H1 (cell line): ENCODE measurements at regions not wholly inside any gene's neighbourhood (a gene's known extent, or its start where the extent isn't known, plus 50 kb on each side); places are given as distances from the start of the nearest gene placed in this dataset.

Experiments
- CTCF ChIA-PET: fragments of 300-600 bp; sonication (Branson Sonifier 250); formaldehyde crosslinking; loops from one replicate; lab custom pipeline; 2021; ENCODE audit not compliant: partially characterized antibody; lab: Charles Lee
- POLR2A ChIA-PET: fragments of 300-600 bp; sonication (Branson Sonifier 250); formaldehyde crosslinking; loops from one replicate; lab custom pipeline; 2021; ENCODE audit warnings: inconsistent platforms; ENCODE audit not compliant: partially characterized antibody; lab: Charles Lee
- DNase-seq, 2 experiments: peaks; one replicate each; pipeline versions ENCODE4 v3.0.0 to v3.0.0-alpha.2; 2010 to 2022; ENCODE audit warnings: low spot score in 2 of 2, low read depth in 1 of 2, mixed read lengths in 1 of 2
- FAIRE-seq: peaks from 2 replicates; lab custom pipeline; 2011; peaks lifted over from hg19 to GRCh38; lab: Jason Lieb, UNC
- H2AFZ ChIP-seq: 2 replicates; pipeline ENCODE4 v1.8.1; 2012; ENCODE audit warnings: low read length, inconsistent platforms
- H2AK5ac ChIP-seq: 2 replicates; pipeline ENCODE4 v1.6.1; 2013; ENCODE audit warnings: low read depth, low read length
- H2BK120ac ChIP-seq: replicated peaks from 2 replicates; pipeline ENCODE3; 2013; ENCODE audit warnings: low read depth, low read length, inconsistent platforms
- H2BK12ac ChIP-seq: 2 replicates; pipeline ENCODE4 v1.6.1; 2013; ENCODE audit warnings: low read depth, low read length
- H2BK15ac ChIP-seq: 2 replicates; pipeline ENCODE4 v1.6.1; 2013; ENCODE audit warnings: low read length
- H2BK20ac ChIP-seq: 2 replicates; pipeline ENCODE4 v1.6.1; 2013; ENCODE audit warnings: low read length
- H2BK5ac ChIP-seq: 2 replicates; pipeline ENCODE4 v1.6.1; 2013; ENCODE audit warnings: low read depth, low read length
- H3K14ac ChIP-seq: 2 replicates; pipeline ENCODE4 v1.6.1; 2013; ENCODE audit warnings: inconsistent platforms; ENCODE audit not compliant: insufficient read length
- H3K18ac ChIP-seq: 2 replicates; pipeline ENCODE4 v1.6.1; 2013; ENCODE audit warnings: low read length; ENCODE audit errors: extremely low read depth
- H3K23ac ChIP-seq: 2 replicates; pipeline ENCODE4 v1.6.1; 2013; ENCODE audit warnings: inconsistent platforms; ENCODE audit not compliant: insufficient read length
- H3K23me2 ChIP-seq: 2 replicates; pipeline ENCODE4 v1.6.1; 2013; ENCODE audit warnings: low read depth, low read length
- H3K27ac ChIP-seq: 2 replicates; pipeline ENCODE4 v1.6.1; 2011; ENCODE audit warnings: low read depth, low read length, inconsistent platforms
- H3K27me3 ChIP-seq, 4 experiments: replicated peaks in 1 of 4; 1 replicate in 1 of 4; 2 replicates in 3 of 4; pipeline versions ENCODE4 v1.6.1 to v1.8.1; 2011 to 2013; ENCODE audit warnings: low read length in 3 of 4, mild to moderate bottlenecking in 3 of 4, inconsistent platforms in 2 of 4, mixed read lengths in 2 of 4, moderate library complexity in 1 of 4; ENCODE audit not compliant: control insufficient read depth in 3 of 4, insufficient read depth in 3 of 4; ENCODE audit errors: extremely low read depth in 1 of 4
- H3K36me3 ChIP-seq, 4 experiments: 2 replicates each; pipeline versions ENCODE4 v1.6.1 to v1.8.1; 2011 to 2013; ENCODE audit warnings: mild to moderate bottlenecking in 4 of 4, low read length in 3 of 4, moderate library complexity in 2 of 4, control low read depth in 1 of 4, inconsistent platforms in 1 of 4; ENCODE audit not compliant: insufficient read depth in 4 of 4, control insufficient read depth in 2 of 4
- H3K4ac ChIP-seq: replicated peaks from 2 replicates; pipeline ENCODE3; 2013; ENCODE audit warnings: low read length, low read depth, mixed read lengths, inconsistent platforms; ENCODE audit not compliant: insufficient read length
- H3K4me1 ChIP-seq, 4 experiments: replicated peaks in 1 of 4; 1 replicate in 1 of 4; 2 replicates in 3 of 4; pipeline versions ENCODE4 v1.6.1 to v1.8.1; 2011 to 2013; ENCODE audit warnings: low read length in 3 of 4, inconsistent platforms in 2 of 4, mixed read lengths in 1 of 4; ENCODE audit not compliant: insufficient read depth in 4 of 4, control insufficient read depth in 3 of 4
- H3K4me2 ChIP-seq, 2 experiments: 2 replicates each; pipeline versions ENCODE4 v1.6.1 to v1.8.1; 2011 to 2013; ENCODE audit warnings: low read depth in 2 of 2, low read length in 2 of 2, control low read depth in 1 of 2, inconsistent platforms in 1 of 2, mild to moderate bottlenecking in 1 of 2; ENCODE audit not compliant: insufficient read depth in 1 of 2
- H3K4me3 ChIP-seq, 4 experiments: fragments of 200-600, 300-600 bp in 1 of 4; sonication (generic), shearing (Covaris generic), sonication (Bioruptor Twin) in 1 of 4; 2 replicates each; pipeline versions ENCODE4 v1.5.1 to v1.8.1; 2011 to 2016; ENCODE audit warnings: low read length in 4 of 4, low read depth in 3 of 4, control low read depth in 2 of 4, inconsistent platforms in 2 of 4, mild to moderate bottlenecking in 2 of 4, mixed read lengths in 1 of 4, moderate library complexity in 1 of 4; ENCODE audit not compliant: insufficient read depth in 2 of 4; ENCODE audit errors: extremely low read depth in 1 of 4
- H3K56ac ChIP-seq: replicated peaks from 2 replicates; pipeline ENCODE3; 2013; ENCODE audit warnings: low read depth, mild to moderate bottlenecking, mixed read lengths, low read length, inconsistent platforms; ENCODE audit not compliant: insufficient read length
- H3K79me1 ChIP-seq: 2 replicates; pipeline ENCODE4 v1.6.1; 2013; ENCODE audit warnings: low read depth, low read length, control low read depth
- H3K79me2 ChIP-seq, 2 experiments: 2 replicates each; pipeline versions ENCODE4 v1.6.1 to v1.8.1; 2012 to 2013; ENCODE audit warnings: low read length in 2 of 2, mild to moderate bottlenecking in 2 of 2, inconsistent platforms in 1 of 2; ENCODE audit not compliant: insufficient read depth in 2 of 2, control insufficient read depth in 1 of 2
- H3K9ac ChIP-seq, 4 experiments: replicated peaks in 1 of 4; 1 replicate in 1 of 4; 2 replicates in 3 of 4; pipeline versions ENCODE4 v1.6.1 to v1.8.1; 2011 to 2013; ENCODE audit warnings: low read depth in 3 of 4, low read length in 3 of 4, control low read depth in 2 of 4, mild to moderate bottlenecking in 2 of 4, moderate library complexity in 2 of 4, inconsistent platforms in 1 of 4; ENCODE audit errors: extremely low read depth in 1 of 4
- H3K9me3 ChIP-seq, 2 experiments: 2 replicates each; pipeline versions ENCODE4 v1.6.1 to v1.8.1; 2012 to 2013; ENCODE audit warnings: mild to moderate bottlenecking in 2 of 2, moderate library complexity in 2 of 2, control low read depth in 1 of 2, inconsistent platforms in 1 of 2, low read depth in 1 of 2, low read length in 1 of 2, mixed read lengths in 1 of 2; ENCODE audit not compliant: insufficient read depth in 2 of 2
- H4K20me1 ChIP-seq, 2 experiments: replicated peaks in 1 of 2; 2 replicates each; pipeline versions ENCODE3 to v1.8.1; 2011 to 2013; ENCODE audit warnings: inconsistent platforms in 2 of 2, low read length in 2 of 2, mild to moderate bottlenecking in 1 of 2; ENCODE audit not compliant: insufficient read depth in 2 of 2, control insufficient read depth in 1 of 2
- H4K5ac ChIP-seq: 2 replicates; pipeline ENCODE4 v1.6.1; 2013; ENCODE audit warnings: low read length, low read depth, mixed read lengths, inconsistent platforms; ENCODE audit not compliant: insufficient read length
- H4K8ac ChIP-seq: 2 replicates; pipeline ENCODE4 v1.8.0; 2013; ENCODE audit warnings: mild to moderate bottlenecking, moderate library complexity, low read length, inconsistent platforms; ENCODE audit not compliant: insufficient read depth; ENCODE audit errors: extremely low read depth
- H4K91ac ChIP-seq: replicated peaks from 2 replicates; pipeline ENCODE3; 2013; ENCODE audit warnings: low read length, mixed read lengths, inconsistent platforms; ENCODE audit not compliant: insufficient read length
- CBX5 ChIP-seq: fragments of 300-800, 300-1000 bp; sonication (generic); IDR thresholded peaks from 2 replicates; pipeline ENCODE4 v1.7.1; 2016; ENCODE audit warnings: antibody characterized with exemption, low read length, low read depth
- CBX8 ChIP-seq: fragments of 300-800, 300-1000 bp; sonication (generic); IDR thresholded peaks from 2 replicates; pipeline ENCODE4 v1.7.1; 2016; ENCODE audit warnings: low read depth, low read length, borderline replicate concordance
- CHD2 ChIP-seq: IDR thresholded peaks from 2 replicates; pipeline ENCODE4 v1.6.1; 2012; ENCODE audit warnings: low read length, improper control_type of control experiment
- CREB1 ChIP-seq: IDR thresholded peaks from 2 replicates; pipeline ENCODE4 v1.6.1; 2012; ENCODE audit warnings: inconsistent platforms
- E2F6 ChIP-seq: IDR thresholded peaks from 2 replicates; pipeline ENCODE4 v1.6.1; 2012; ENCODE audit warnings: inconsistent platforms
- HDAC2 ChIP-seq, 2 experiments: fragments of 300-600 bp in 1 of 2; sonication (generic) in 1 of 2; IDR thresholded peaks; 2 replicates each; pipeline ENCODE4 v1.6.1; 2011 to 2012; ENCODE audit warnings: low read depth in 2 of 2, low read length in 2 of 2, mild to moderate bottlenecking in 2 of 2, moderate library complexity in 2 of 2, borderline replicate concordance in 1 of 2, inconsistent platforms in 1 of 2
- RFX5 ChIP-seq: IDR thresholded peaks from 2 replicates; pipeline ENCODE4 v1.6.1; 2011; ENCODE audit warnings: low read depth, low read length, improper control_type of control experiment, borderline replicate concordance
- RNF2 ChIP-seq: fragments of 200-900, 300-1000 bp; sonication (generic); IDR thresholded peaks from 2 replicates; pipeline ENCODE4 v1.7.1; 2016; ENCODE audit warnings: borderline replicate concordance, low read depth, mild to moderate bottlenecking, antibody characterized with exemption, low read length; ENCODE audit not compliant: poor library complexity, severe bottlenecking; ENCODE audit errors: missing control alignments
- SP2 ChIP-seq: IDR thresholded peaks from 2 replicates; pipeline ENCODE4 v1.6.1; 2012; ENCODE audit warnings: mild to moderate bottlenecking, low read length, inconsistent platforms
- TAF1 ChIP-seq: IDR thresholded peaks from 2 replicates; pipeline ENCODE4 v1.6.1; 2011; ENCODE audit warnings: mild to moderate bottlenecking, low read depth, low read length
- TCF12 ChIP-seq: IDR thresholded peaks from 2 replicates; pipeline ENCODE4 v1.6.1; 2011; ENCODE audit warnings: low read depth, mild to moderate bottlenecking, low read length
- WGBS, 2 experiments: shearing (Covaris generic) in 1 of 2; methylation state at CpG; one replicate each; pipeline versions ENCODE4 v1.1.6 to v1.1.7; 2013 to 2015; ENCODE audit warnings: low lambda C conversion rate in 2 of 2, mixed read lengths in 2 of 2, inconsistent platforms in 1 of 2, low coverage in 1 of 2, missing lambda C conversion rate in 1 of 2; ENCODE audit not compliant: insufficient replicate concordance in 2 of 2, insufficient coverage in 1 of 2, insufficient read length in 1 of 2; ENCODE audit errors: extremely low coverage in 1 of 2, missing lambda C conversion rate in 1 of 2; 5-methylcytosine and 5-hydroxymethylcytosine counted together

GRCh38 chr20:29689411-29690225 lies 1567.8 kb upstream of the DEFB115 start:
- Histone ChIP-seq H2BK15ac (no peak overlapping the region), H2AK5ac (no peak overlapping the region), H3K79me2 (no peaks in the 10 kb centered on the region), H2BK20ac (no peak overlapping the region), H2BK5ac (no peak overlapping the region), H2AFZ (no peak overlapping the region), H3K56ac (no peak overlapping the region), H3K18ac (no peak overlapping the region), H4K91ac (no peak overlapping the region), H3K9me3 (peaks cover 24 to 54% of the 10 kb centered on the region in 2 experiments; a peak in 3 of 4 replicates), H3K4ac (no peak overlapping the region), H3K14ac (no peak overlapping the region), H3K4me2 (no peak overlapping the region), H3K27me3 (no peaks in the 10 kb centered on the region), H3K23ac (no peak overlapping the region), H2BK120ac (no peak overlapping the region), H3K36me3 (no peaks in the 10 kb centered on the region), H3K4me1 (no peaks in the 10 kb centered on the region), H2BK12ac (no peak overlapping the region), H3K27ac (no peak overlapping the region), H3K4me3 (no peak overlapping the region), H4K8ac (no peak overlapping the region), H3K9ac (no peak overlapping the region), H4K20me1 (no peaks in the 10 kb centered on the region), H3K79me1 (no peaks in the 10 kb centered on the region), H3K23me2 (no peaks in the 10 kb centered on the region), H4K5ac (no peak overlapping the region)
- no peak for FAIRE-seq
- no peak for DNase-seq
- POLR2A ChIA-PET, result no interaction called here
- CTCF ChIA-PET, result no interaction called here
- 95% methylated on average over 47 of the region's 48 CpGs; no CpG with 5 or more reads in 1 of the 2 experiments for WGBS, 2 experiments
- TF ChIP-seq TCF12 (no peak), E2F6 (no peak), CBX5 (no peak), HDAC2 (IDR thresholded peaks at IDR 0.05; ENCODE audit: borderline replicate concordance in 1 of 2, low read depth in 2 of 2, low read length in 2 of 2) (no peak), RNF2 (no peak), CHD2 (no peak), CREB1 (no peak), CBX8 (no peak), TAF1 (no peak), RFX5 (no peak), SP2 (no peak)
